B cell (primary cell): ENCODE measurements at regions not wholly inside any gene's neighbourhood (a gene's known extent, or its start where the extent isn't known, plus 50 kb on each side); places are given as distances from the start of the nearest gene placed in this dataset.

Experiments used
- ATAC-seq: fragments of 200-7000 bp; cut with Tn5 transposase; one replicate; pipeline ENCODE4 v1.10.0; 2021; ENCODE audit warnings: low read depth, mild to moderate bottlenecking, moderate number of reproducible peaks, moderate library complexity
- CTCF ChIA-PET: fragments of 350-600 bp; sonication (Branson Sonifier 250); formaldehyde crosslinking; loops from one replicate; lab custom pipeline; 2021; ENCODE audit warnings: antibody characterized with exemption, inconsistent platforms; lab: Charles Lee
- POLR2A ChIA-PET: fragments of 350-600 bp; sonication (Branson Sonifier 250); formaldehyde crosslinking; loops from one replicate; lab custom pipeline; 2021; ENCODE audit warnings: antibody characterized with exemption; lab: Charles Lee
- DNase-seq: peaks from one replicate; pipeline ENCODE4 v3.0.0; 2013
- H2AFZ ChIP-seq: 2 replicates; pipeline ENCODE4 v1.6.1; 2012; ENCODE audit warnings: mild to moderate bottlenecking, low read depth, low read length; ENCODE audit not compliant: insufficient read depth, poor library complexity, severe bottlenecking
- H3K27ac ChIP-seq, 2 donors: 1 replicate in 1 of 2; 2 replicates in 1 of 2; pipeline ENCODE4 v1.5.1; 2012 to 2013; ENCODE audit warnings: low read length in 2 of 2, mild to moderate bottlenecking in 2 of 2, moderate library complexity in 1 of 2
- H3K27me3 ChIP-seq, 4 experiments: fragments of 200-600 bp in 1 of 4; sonication (generic) in 1 of 4; replicated peaks in 1 of 4; 1 replicate in 2 of 4; 2 replicates in 2 of 4; pipeline versions ENCODE4 v1.6.1 to v1.7.0; 2013 to 2016; ENCODE audit warnings: low read length in 3 of 4, mild to moderate bottlenecking in 2 of 4, mixed read lengths in 1 of 4, moderate library complexity in 1 of 4; ENCODE audit not compliant: insufficient read depth in 4 of 4, control insufficient read depth in 3 of 4; ENCODE audit errors: control extremely low read depth in 1 of 4
- H3K36me3 ChIP-seq, 2 experiments: replicated peaks in 1 of 2; 1 replicate in 1 of 2; 2 replicates in 1 of 2; pipeline versions ENCODE4 v1.6.1 to v1.7.1; 2013; ENCODE audit warnings: low read length in 1 of 2; ENCODE audit not compliant: insufficient read depth in 2 of 2, control insufficient read depth in 1 of 2; ENCODE audit errors: control extremely low read depth in 1 of 2, extremely low read depth in 1 of 2
- H3K4me1 ChIP-seq, 2 donors: fragments of 200-600 bp in 1 of 2; sonication (generic) in 1 of 2; 1 replicate in 1 of 2; 2 replicates in 1 of 2; pipeline versions ENCODE4 v1.5.1 to v1.6.1; 2013 to 2017; ENCODE audit warnings: low read length in 2 of 2; ENCODE audit not compliant: control insufficient read depth in 2 of 2, insufficient read depth in 2 of 2
- H3K4me2 ChIP-seq: replicated peaks from 2 replicates; pipeline ENCODE3; 2012; ENCODE audit warnings: mild to moderate bottlenecking, low read depth, low read length; ENCODE audit not compliant: poor library complexity, severe bottlenecking
- H3K4me3 ChIP-seq, 5 experiments: fragments of 200-600 bp in 1 of 5; sonication (generic) in 1 of 5; 1 replicate in 3 of 5; 2 replicates in 2 of 5; pipeline versions ENCODE4 v1.5.1 to v1.7.0; 2011 to 2016; ENCODE audit warnings: low read length in 4 of 5, mild to moderate bottlenecking in 4 of 5, low read depth in 2 of 5, control low read depth in 1 of 5, moderate library complexity in 1 of 5; ENCODE audit not compliant: insufficient read depth in 1 of 5; ENCODE audit errors: control extremely low read depth in 1 of 5, extremely low read depth in 1 of 5
- H3K79me2 ChIP-seq: fragments of 200-600 bp; sonication (generic); one replicate; pipeline ENCODE4 v1.6.0; 2016; ENCODE audit warnings: low read length; ENCODE audit not compliant: control insufficient read depth, insufficient read depth
- H3K9ac ChIP-seq: fragments of 200-600 bp; sonication (generic); 2 replicates; pipeline ENCODE4 v1.6.1; 2017; ENCODE audit warnings: mild to moderate bottlenecking, low read length, moderate library complexity
- H3K9me3 ChIP-seq, 3 donors: one replicate each; pipeline versions ENCODE4 v1.6.1 to v1.7.1; 2013; ENCODE audit warnings: low read length in 2 of 3; ENCODE audit not compliant: control insufficient read depth in 2 of 3, insufficient read depth in 1 of 3; ENCODE audit errors: control extremely low read depth in 1 of 3
- H4K20me1 ChIP-seq: 2 replicates; pipeline ENCODE4 v1.6.0; 2012; ENCODE audit warnings: mild to moderate bottlenecking, low read length; ENCODE audit not compliant: insufficient read depth, control insufficient read depth, poor library complexity, severe bottlenecking
- H3K27ac Mint-ChIP-seq: one replicate; pipeline ENCODE4 v1.8.0; 2021; ENCODE audit warnings: mixed read lengths
- H3K27me3 Mint-ChIP-seq: one replicate; pipeline ENCODE4 v1.8.0; 2021; ENCODE audit warnings: mixed read lengths
- H3K4me1 Mint-ChIP-seq: one replicate; pipeline ENCODE4 v1.8.0; 2021; ENCODE audit warnings: mixed read lengths
- H3K4me3 Mint-ChIP-seq: one replicate; pipeline ENCODE4 v1.8.0; 2021; ENCODE audit warnings: mixed read lengths
- H3K9me3 Mint-ChIP-seq: one replicate; pipeline ENCODE4 v1.8.0; 2022; ENCODE audit warnings: mixed read lengths; ENCODE audit not compliant: insufficient read depth
- EZH2 ChIP-seq: IDR thresholded peaks from 2 replicates; pipeline ENCODE4 v1.6.1; 2012; ENCODE audit warnings: borderline replicate concordance, low read depth, mild to moderate bottlenecking, moderate library complexity, low read length; ENCODE audit not compliant: insufficient read depth, poor library complexity, severe bottlenecking
- WGBS: methylation state at CpG from one replicate; pipeline ENCODE4 v1.1.5; 2013; ENCODE audit warnings: missing lambda C conversion rate; ENCODE audit not compliant: insufficient coverage; 5-methylcytosine and 5-hydroxymethylcytosine counted together
- intact Hi-C: fragments of 100-400 bp; cut with micrococcal nuclease; formaldehyde crosslinking; loops from one replicate; pipeline ENCODE4 v1.10.0; 2022
- TF ChIP-seq, protein P1 (sequence below): fragments of 200-600 bp; IDR thresholded peaks from one replicate; pipeline ENCODE4 v1.8.0; 2022; ENCODE audit warnings: antibody characterized with exemption, mild to moderate bottlenecking

DNA sequence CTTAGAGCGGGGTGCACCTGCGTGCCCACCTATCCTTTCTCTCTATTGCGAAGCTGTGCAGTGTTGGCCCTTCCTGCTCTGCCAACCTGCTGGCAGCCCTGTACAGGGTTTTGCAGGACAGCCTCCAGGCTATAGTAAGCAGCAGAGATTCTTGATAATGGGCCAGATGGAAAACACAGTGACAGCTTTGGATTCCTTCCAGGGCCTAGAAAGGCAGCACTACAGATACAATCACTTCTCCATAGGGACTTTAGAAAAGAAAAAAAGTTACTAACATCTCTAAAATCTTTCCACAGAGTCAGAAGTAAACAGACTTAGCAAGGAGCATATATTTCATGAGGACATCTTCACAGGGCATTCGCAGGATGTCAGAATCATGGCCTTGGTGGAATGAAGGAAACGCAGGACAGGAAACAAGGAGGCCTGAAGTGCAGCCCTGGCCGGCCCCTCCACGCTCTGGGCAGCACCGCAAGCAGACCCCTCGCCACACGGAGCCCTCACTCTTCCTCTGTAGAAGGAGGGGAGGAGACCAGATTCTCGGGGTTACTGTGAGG lies 172.1 kb upstream of the GAS1 start:
- Mint-ChIP-seq H3K27me3 (peaks cover 3% of the 10 kb centered on the region), H3K9me3 (peaks cover 2% of the 10 kb centered on the region), H3K27ac (no peak overlapping the region), H3K4me1 (no peaks in the 10 kb centered on the region), H3K4me3 (no peak overlapping the region)
- H3K79me2 ChIP-seq, result no peaks in the 10 kb centered on the region
- H3K27ac ChIP-seq, result no peak overlapping the region
- ChIA-PET POLR2A (no interaction called here), CTCF (no interaction called here)
- no peak overlapping the region for H3K4me3 ChIP-seq
- H2AFZ ChIP-seq, result no peak overlapping the region
- H3K9me3 ChIP-seq, result no peaks in the 10 kb centered on the region
- H3K4me1 ChIP-seq, result no peaks in the 10 kb centered on the region
- ATAC-seq (no peak), DNase-seq (no peak)
- H3K36me3 ChIP-seq, result no peaks in the 10 kb centered on the region
- WGBS, result 77% methylated on average over 8 of the region's 11 CpGs
- H3K9ac ChIP-seq, result no peak overlapping the region
- H3K4me2 ChIP-seq, result no peak overlapping the region
- H3K27me3 ChIP-seq, result no peaks in the 10 kb centered on the region
- no peak for TF ChIP-seq EZH2
- TF ChIP-seq, protein P1, sequence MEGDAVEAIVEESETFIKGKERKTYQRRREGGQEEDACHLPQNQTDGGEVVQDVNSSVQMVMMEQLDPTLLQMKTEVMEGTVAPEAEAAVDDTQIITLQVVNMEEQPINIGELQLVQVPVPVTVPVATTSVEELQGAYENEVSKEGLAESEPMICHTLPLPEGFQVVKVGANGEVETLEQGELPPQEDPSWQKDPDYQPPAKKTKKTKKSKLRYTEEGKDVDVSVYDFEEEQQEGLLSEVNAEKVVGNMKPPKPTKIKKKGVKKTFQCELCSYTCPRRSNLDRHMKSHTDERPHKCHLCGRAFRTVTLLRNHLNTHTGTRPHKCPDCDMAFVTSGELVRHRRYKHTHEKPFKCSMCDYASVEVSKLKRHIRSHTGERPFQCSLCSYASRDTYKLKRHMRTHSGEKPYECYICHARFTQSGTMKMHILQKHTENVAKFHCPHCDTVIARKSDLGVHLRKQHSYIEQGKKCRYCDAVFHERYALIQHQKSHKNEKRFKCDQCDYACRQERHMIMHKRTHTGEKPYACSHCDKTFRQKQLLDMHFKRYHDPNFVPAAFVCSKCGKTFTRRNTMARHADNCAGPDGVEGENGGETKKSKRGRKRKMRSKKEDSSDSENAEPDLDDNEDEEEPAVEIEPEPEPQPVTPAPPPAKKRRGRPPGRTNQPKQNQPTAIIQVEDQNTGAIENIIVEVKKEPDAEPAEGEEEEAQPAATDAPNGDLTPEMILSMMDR, result no peak
- no peaks in the 10 kb centered on the region for H4K20me1 ChIP-seq
- intact Hi-C loops, result no loop called here

DNA sequence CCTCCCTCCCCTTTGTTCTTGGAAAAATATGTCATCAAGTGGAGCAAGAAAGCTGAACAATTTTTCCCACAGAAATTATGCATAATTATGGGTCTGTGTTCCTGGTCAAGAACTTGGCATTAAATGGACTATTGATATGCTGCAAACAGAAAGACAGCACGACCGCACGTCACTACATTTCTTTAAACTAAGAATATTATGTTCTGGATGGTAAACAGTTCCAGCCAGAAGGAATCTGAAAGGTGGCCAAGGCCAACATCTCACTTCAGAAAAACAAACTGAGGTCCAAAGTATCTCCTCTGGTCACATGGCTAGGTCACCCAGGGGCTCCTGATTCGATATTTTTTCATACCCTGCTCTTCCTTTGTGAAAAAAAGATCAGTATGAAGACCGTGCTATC lies 173.3 kb upstream of the GAS1 start:
- CTCF ChIA-PET, result no interaction called here
- no peaks in the 10 kb centered on the region for H3K4me1 ChIP-seq
- TF ChIP-seq, protein P1, result no peak
- TF ChIP-seq EZH2, result no peak
- POLR2A ChIA-PET, result no interaction called here
- H3K4me1 Mint-ChIP-seq, result no peaks in the 10 kb centered on the region
- ATAC-seq (no peak), DNase-seq (no peak)
- H3K27me3 Mint-ChIP-seq, result peaks cover 3% of the 10 kb centered on the region
- no peaks in the 10 kb centered on the region for H3K9me3 ChIP-seq
- H2AFZ ChIP-seq, result no peak overlapping the region
- H3K4me3 ChIP-seq, result no peak overlapping the region
- H3K79me2 ChIP-seq, result no peaks in the 10 kb centered on the region
- intact Hi-C loops, result no loop called here
- H3K27ac Mint-ChIP-seq, result no peak overlapping the region
- no peaks in the 10 kb centered on the region for H4K20me1 ChIP-seq
- H3K27ac ChIP-seq, result no peak overlapping the region
- no peak overlapping the region for H3K4me3 Mint-ChIP-seq
- no peak overlapping the region for H3K4me2 ChIP-seq
- no peaks in the 10 kb centered on the region for H3K27me3 ChIP-seq
- 80% methylated on average over 1 of the region's 5 CpGs for WGBS
- no peak overlapping the region for H3K9ac ChIP-seq
- peaks cover 2% of the 10 kb centered on the region for H3K9me3 Mint-ChIP-seq
- no peaks in the 10 kb centered on the region for H3K36me3 ChIP-seq
